ENCODE measurements at regions not wholly inside any gene's neighbourhood (a gene's known extent, or its start where the extent isn't known, plus 50 kb on each side); places are given as distances from the start of the nearest gene placed in this dataset.
A peak's percentile ranks its signal among the peaks of the same experiment; 100 is the strongest.

DNA sequence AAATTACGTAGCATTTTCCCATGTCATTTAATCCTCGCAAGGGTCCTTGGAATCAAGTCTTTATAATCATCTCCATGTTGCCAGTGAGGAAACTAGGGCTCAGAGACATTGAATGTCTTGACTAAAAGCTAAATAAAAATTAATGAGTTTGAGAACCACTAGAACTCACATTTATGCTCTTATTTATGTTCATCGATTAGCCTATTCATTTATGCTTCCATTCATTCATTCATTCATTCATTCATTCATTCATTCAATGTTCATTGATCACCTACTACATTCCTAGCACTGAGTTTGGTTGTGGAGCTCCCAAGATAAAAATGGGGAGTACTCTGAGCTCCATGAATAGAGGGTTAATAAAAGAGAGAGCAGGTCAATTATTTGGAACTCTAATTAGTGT lies 59.7 kb downstream of the KCNA1 start:
- ATAC-seq (no peak), DNase-seq (no peak)
- intact Hi-C loops (cut with DNase I, micrococcal nuclease), result no loop called here

DNA sequence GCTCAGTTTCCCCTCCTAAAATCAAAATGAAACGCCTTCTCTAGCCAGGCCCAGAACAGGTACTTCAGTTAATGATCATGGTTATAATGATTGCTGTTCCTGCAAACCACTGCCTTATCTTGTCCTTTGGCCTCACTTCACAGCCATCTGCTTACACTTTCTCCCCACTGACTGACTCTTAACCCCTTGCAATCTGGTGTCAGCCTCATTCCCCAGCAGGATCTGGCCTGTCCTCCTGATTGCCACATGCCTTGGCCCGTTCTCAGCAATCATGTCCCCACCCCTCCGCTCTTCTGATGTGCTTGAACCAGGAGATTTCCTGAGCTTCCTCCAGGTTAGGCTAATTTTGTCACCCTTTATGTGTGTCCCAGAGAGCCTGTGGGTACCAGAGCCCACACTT lies 64.5 kb downstream of the KCNA1 start:
- DNase-seq (no peak), ATAC-seq (no peak)
- intact Hi-C loops (cut with DNase I, micrococcal nuclease), result no loop called here

DNA sequence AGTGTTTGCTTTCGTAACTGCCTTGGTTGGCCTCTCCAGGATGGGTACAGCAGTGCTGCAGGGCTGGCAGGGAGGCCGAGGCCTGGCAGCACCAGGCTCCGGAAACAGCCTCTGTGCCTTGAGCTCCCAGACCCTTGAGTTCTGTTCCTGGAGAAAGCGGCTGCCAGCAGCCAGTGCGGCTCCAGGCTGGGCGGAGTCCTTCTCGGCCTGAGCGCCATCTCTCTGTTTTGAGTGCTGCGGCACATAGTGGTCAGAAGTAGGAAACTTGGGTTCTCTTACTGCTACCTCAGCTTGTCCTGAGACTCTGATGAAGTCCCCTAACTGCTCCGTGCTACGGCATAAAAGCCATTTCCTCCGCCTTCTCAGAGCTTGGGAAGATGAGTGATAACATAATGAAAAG lies 65.9 kb downstream of the KCNA1 start:
- intact Hi-C loops (cut with DNase I, micrococcal nuclease), result no loop called here
- peak; percentile 39 for ATAC-seq
- peak in 1 of 2 donors; percentile 12 for DNase-seq

DNA sequence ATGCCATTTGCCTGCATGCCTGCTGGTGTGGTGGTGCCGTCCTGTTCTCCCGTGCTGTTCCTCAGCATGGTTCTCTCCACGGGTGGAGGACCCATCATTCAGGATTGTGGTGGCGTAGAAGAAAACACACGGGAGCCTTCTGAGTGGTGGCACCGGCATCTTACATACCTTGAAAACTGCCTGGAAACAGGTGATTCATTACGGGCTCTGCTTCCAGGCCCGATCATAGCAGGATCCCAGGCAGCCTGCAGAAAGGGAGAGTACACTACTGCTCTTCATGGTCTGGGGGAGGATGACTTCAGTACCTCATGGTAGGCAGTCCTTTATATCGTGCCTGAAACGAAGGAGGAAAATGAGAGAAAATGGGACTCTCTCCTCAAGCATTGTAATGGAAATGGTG lies 66.6 kb upstream of the KCNA5 start:
- intact Hi-C loops (cut with DNase I, micrococcal nuclease), result no loop called here
- no peak for DNase-seq
- no peak for ATAC-seq

DNA sequence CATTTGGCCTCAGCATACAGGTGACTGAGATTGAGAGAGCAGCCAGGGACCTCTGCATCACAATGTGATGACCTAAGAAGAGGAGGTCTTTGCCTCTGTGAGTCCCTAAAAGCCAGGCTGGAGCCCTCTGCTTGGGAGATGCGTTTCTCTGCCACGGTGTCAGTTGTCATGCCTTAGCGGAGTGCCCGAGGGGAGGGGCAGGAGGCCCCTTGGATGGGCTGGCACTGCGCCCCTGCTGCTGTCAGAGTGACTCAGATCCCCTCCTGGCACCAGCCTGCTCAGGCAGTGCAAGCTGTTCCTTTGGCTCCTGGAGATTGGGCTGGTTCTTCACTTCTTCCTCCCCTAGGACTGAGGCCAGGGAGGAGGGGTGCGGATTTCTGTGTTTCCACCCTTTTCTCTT lies 64.9 kb upstream of the KCNA5 start:
- no peak for DNase-seq
- intact Hi-C loops (cut with DNase I, micrococcal nuclease), result no loop called here
- ATAC-seq, result no peak

DNA sequence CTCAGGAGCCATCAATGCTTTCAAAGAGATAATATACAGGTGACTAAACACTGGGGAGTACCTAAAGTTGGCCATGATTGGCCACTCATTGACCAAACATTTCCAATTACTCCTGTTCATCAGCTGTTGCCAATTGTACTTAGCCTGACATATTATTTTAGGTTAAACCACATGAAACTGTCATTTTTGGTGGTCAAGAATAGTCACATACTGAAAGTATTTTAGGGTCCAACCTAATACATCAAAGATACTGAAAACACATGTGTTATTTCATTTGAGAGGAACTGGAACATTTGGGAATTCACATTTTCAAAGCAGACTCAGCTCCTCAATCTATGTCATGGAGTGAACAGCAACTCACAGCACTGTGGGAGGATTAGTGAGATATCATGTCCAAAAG lies 63.9 kb upstream of the KCNA5 start:
- DNase-seq, result no peak
- no peak for ATAC-seq
- intact Hi-C loops (cut with DNase I, micrococcal nuclease), result no loop called here

DNA sequence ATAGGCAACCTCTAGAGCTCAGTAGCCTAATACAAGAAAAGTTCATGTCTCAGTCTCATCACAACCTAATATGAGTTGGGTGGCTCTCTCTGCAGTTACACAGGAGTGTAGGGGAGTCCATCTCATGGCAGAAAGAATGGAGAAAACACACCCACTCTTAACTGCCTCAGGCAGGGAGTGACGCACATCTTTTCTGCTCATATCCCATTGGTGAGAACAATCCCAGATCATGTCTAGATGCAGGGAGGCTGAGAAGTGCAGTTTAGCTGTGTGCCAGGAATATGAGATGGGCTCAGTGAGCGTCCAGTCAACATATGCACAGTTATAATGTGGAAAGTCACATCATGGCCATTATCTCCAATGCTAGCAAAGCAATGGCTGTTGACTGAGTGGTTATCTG lies 59.3 kb upstream of the KCNA5 start:
- intact Hi-C loops (cut with DNase I, micrococcal nuclease), result no loop called here
- no peak for DNase-seq
- no peak for ATAC-seq

DNA sequence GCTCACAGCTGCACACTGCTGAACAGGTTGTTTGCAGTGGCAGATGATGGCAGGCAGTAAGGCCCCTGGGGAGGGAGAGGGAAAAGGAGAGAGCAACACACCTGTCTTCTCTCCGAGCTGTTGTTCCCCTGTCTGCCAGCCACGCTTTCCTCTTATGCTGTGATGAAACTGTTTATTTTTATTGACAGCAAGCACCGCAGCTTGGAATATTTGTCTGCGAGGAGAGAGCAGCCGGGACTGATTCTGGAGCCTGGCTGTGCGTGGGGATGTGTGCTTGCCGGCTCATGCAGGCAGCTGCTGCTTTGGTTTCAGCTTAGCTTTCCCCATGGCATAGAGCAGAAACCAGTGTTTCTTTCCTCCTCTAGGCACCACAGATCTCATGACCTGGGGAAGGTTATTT lies 58.7 kb upstream of the KCNA5 start:
- intact Hi-C loops (cut with DNase I, micrococcal nuclease), result no loop called here
- no peak for DNase-seq
- no peak for ATAC-seq

DNA sequence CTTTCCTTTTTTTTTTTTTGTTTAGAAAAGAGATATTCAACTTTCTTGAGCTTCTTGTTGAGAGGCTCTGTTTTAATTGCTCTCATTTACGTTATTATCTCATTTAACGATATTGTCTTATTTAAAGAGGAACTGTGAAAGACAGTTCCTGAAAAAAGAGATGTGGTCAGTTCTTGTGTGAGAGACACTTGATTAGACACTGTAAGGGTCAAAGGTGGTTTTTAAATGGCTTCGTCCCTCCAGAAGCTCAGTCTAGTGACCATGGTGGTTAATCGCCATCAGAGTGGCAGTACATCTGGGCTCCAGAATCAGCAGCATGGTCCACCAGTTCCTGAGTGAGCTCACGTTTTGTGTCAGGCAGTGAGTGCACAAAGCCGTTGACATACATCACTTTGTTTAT lies 57.9 kb upstream of the KCNA5 start:
- intact Hi-C loops (cut with DNase I, micrococcal nuclease), result no loop called here
- ATAC-seq (no peak), DNase-seq (no peak)

DNA sequence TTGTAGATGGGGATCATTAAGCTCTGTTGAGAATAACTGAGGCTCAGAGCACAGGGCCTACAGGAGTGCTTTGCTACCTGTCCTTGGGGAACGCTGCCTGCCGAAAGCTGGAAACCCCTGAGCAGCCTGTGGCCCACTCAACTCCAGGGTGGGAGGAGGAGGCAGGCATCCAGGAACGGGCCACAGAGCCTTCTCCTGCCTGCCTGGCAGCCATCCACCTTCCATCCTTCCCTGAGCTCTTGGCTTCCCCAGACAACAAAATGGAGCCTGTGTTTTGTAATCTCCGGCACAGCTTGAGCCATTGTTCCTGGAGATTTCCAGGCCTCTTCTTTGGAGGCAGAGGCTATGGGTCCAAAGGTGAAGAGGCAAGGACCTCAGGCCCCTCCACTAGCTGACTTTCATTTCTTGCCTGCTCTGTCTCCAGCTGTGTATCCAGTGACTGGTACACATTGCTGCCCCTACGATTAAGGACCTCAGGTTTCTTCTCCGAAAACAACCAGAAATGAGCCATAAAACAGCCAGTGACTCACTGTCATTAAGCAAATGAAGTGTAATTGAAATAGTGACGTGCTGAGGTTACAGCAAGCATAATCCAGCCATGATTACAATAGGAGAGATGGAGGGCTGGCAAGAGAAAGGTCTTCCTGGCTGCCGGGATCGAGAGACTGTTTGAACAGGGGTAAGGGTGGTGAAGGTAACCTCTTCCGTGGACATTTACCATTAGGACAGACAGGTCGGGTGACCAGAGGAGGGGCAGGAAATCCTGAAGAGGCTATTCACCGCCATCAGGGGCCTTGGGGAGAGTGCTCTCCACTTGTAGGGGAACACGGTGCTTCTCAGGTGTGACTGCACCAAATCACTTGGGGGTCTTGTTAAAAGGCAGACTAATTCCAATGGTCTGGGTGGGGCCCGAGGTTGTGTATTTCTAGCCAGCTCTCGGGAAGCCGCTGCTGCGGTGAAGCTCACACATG lies 56.3 kb upstream of the KCNA5 start:
- ATAC-seq, result no peak
- intact Hi-C loops (cut with DNase I, micrococcal nuclease), result no loop called here
- DNase-seq, result no peak

DNA sequence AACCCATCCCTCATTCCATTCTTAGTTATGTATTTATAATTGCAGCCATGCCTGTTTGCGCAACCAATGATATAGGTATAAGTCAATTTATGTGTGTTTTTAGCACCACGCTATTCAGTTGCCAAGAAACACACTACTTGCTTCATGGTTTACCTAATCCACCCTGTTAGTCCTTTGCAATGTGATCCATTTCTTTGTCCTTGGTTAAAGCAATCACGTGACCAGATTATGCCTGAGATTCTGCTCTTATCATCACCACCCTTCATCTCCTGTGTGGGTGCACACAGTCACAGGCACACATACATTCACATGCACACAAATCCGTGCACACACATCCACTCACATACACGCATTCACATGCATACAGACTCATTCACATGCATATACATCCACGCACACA lies 52.3 kb upstream of the KCNA5 start:
- DNase-seq, result no peak
- no peak for ATAC-seq
- intact Hi-C loops (cut with DNase I, micrococcal nuclease), result no loop called here

DNA sequence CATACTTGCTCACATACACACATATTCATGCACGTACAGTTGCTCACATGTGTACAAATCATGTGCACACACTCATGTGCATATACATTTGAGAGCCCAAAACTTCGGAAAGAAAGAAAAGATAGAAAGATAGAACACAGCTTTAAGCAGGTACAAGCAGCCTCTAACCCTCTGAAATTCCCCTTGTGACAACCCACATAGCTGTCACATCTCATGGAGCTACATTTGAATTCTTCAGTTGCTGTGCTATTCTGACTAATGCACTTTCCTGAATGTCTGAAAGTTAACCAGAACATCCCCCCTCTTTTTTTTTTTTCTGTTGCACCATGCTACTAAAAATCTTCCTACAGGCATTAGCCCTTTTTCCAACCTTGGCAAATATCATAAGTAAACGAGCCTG lies 51.9 kb upstream of the KCNA5 start:
- intact Hi-C loops (cut with DNase I, micrococcal nuclease), result no loop called here
- ATAC-seq, result no peak

DNA sequence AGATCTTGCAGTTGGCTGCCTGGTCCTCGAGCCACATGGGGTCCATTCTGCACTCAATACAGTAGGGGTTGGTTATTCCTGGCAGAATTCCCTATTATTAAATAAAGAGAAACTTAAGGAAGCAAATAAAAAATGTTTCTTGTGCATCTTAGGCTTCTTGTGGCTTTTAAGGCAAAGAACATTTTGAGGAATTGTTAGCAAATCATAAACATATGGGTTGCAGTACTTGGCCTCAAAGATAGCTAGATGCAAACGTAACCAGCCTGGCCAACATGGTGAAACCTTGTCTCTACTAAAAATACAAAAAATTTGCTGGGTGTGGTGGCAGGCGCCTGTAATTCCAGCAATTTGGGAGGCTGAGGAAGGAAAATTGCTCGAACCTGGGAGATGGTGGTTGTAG lies 50.8 kb upstream of the KCNA5 start:
- no peak for ATAC-seq
- no peak for DNase-seq
- intact Hi-C loops (cut with DNase I, micrococcal nuclease), result no loop called here

More for the DNA sequence above, 51.9 kb upstream of the KCNA5 start:
- DNase-seq, result no peak
